Sciatic nerve (tissue), 2 donors: ENCODE measurements at regions not wholly inside any gene's neighbourhood (a gene's known extent, or its start where the extent isn't known, plus 50 kb on each side); places are given as distances from the start of the nearest gene placed in this dataset.

Experiments
- ATAC-seq: fragments of 200-7000 bp; cut with Tn5 transposase; one replicate; pipeline ENCODE4 v1.9.1; 2020; ENCODE audit warnings: mild to moderate bottlenecking, moderate library complexity
- DNase-seq: peaks from one replicate; pipeline ENCODE4 v3.0.0-alpha.2; 2020; ENCODE audit warnings: low spot score
- intact Hi-C: fragments of 100-400 bp; cut with DNase I; formaldehyde crosslinking; loops from one replicate; pipeline ENCODE4 v1.14.2; 2022
- donor health status: DM: no; HTN: no; CAD: no.
- donor health status: DM: no; HTN: no; CAD: no.

- intact Hi-C loops = no loop called here
- DNase-seq (no peak), ATAC-seq (no peak)
Observed at GRCh38 chr15:46441294-46442062, 806.6 kb downstream of the SQOR start.

DNA sequence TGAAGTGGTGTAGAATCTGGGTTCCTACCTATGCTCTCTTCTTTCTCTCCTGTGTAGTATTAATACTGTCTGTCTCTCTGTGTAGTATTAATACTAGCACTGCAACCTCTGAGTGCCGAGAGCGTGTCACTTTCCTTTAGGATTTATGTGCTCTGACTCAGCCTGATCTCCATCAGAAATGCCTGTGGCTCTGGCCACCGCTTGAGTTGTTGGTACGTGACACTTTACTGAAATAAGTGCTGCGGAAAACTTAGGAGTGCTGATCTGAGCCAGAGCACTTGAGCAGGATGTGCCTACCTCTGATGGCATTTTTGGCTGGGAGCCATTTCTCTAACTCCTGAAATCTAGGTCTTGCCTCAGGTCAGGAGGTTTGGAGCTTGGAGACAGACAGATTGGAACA, 807.4 kb downstream of the SQOR start:
- intact Hi-C loops = no loop called here
- DNase-seq = no peak

GRCh38 chr15:46442901-46443590, 808.2 kb downstream of the SQOR start:
- intact Hi-C loops = no loop called here
- ATAC-seq (no peak), DNase-seq (no peak)

More for the DNA sequence above, 807.4 kb downstream of the SQOR start:
- ATAC-seq = no peak

GRCh38 chr15:46450112-46450809, 815.4 kb downstream of the SQOR start:
- intact Hi-C loops = no loop called here
- no peak for DNase-seq
- no peak for ATAC-seq

DNA sequence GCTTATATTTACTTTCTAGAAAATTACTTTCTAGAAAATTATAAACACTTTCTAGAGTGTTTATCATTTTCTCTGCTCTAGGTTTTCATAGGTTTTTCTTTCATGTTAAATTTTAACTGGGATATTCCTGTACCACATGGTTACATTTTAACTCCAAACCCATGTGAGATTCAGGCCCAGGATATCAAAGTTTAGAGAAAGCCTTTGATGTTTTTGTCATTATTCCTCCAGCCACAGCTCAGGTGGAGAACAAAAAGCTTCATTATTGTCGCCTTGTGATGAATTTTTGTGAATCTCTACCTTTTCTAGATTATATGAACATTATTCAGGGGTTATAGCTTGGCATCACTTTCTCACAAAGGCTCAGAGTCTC, 816.0 kb downstream of the SQOR start:
- ATAC-seq (no peak), DNase-seq (no peak)
- intact Hi-C loops = no loop called here

GRCh38 chr15:46452297-46452820, 817.5 kb downstream of the SQOR start:
- ATAC-seq (no peak), DNase-seq (no peak)
- intact Hi-C loops = no loop called here

DNA sequence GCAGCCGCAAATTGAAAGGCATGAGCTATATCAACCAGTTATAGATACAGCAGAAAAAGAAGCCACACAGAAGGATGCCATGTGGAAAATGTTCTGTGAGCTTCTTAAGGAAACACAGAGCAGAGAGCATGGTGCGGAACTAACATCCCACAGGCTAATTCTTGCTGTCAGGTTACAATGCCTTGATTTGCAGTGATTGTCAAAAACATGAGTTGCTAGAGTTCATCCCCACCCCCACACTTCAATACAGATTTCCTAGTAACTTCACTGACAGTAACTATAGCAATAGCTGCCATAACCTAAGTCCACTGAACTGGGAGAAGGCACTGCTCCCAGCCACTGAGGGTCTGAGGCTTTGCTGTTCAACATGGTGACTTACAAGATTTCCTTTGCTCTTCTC, 821.6 kb downstream of the SQOR start:
- ATAC-seq = no peak
- DNase-seq = no peak
- intact Hi-C loops = no loop called here

GRCh38 chr15:46460431-46461094, 825.7 kb downstream of the SQOR start:
- ATAC-seq (no peak), DNase-seq (no peak)
- intact Hi-C loops = no loop called here

DNA sequence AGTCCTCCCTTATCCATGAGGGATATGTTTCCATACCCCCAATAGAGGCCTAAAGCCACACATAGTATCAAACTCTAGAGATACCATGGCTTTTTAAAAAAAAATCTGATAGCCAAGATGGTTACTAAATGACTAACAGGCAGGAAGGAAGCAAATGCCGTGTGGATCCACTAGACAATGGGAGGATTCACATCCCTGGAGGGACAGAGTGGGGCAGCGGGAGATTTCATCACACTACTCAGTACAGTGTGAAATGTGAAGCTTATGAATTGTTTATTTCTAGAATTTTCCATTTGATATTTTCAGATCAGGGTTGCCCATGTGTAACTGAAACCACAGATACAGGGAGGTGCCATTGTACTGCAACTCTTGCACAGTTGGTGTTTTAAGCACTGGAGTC, 826.6 kb downstream of the SQOR start:
- DNase-seq = no peak
- ATAC-seq = no peak
- intact Hi-C loops = no loop called here

DNA sequence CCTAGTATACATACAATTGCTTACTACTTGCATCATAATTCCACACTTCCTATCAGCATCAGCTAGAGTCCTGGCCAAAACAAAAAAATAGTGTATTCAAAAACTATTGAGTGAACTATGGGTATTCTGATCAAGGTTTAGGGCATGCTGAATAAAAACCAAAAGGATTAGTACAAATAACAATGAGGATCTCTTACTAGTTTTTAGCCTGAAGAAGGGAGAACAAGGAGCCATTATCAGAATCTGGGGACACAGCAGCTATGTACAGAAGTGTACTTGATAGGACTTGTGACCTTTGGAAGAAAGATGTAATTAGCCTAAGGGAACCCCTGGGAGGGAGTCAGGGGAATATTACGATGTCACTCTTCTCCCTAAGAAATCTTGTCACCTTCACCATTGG, 832.2 kb downstream of the SQOR start:
- ATAC-seq = no peak
- intact Hi-C loops = no loop called here
- no peak for DNase-seq

DNA sequence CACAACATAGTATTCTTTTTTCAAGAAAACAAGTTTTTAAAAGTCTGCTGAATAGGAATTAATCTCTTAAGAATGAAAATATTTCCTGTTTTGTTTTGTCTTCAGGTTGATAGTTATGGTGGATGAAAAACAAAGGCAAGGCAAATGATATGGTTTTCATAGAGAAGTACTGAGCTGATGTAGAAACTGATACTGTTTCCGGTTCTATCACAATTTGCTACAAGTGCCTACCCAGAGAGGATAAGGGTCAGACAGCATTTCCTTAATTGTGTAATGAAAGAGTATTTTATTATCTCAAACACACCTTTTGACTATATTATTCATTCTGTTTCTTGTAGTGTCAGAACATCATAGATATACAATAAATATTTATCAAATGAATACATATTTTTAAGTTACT, 836.3 kb downstream of the SQOR start:
- intact Hi-C loops = no loop called here
- DNase-seq (no peak), ATAC-seq (no peak)

DNA sequence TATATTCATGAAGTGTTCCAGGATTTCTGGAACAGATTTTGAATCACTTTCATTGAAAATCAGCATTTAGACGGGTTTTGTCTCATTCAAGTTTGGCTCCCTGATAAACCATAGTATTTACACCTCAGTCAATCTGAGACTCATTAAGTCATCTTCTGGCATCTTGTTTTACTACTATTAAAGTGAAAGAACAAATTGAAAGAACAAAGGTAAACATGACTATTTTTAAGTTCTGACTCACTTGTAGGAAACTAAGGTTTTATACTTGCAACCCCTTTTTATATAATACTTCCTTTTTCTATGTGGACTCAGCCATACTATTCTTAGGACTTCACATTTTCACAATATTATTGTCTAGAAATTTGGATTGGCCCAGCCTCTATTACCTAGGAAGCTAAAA, 854.4 kb downstream of the SQOR start:
- DNase-seq = no peak
- ATAC-seq = no peak
- intact Hi-C loops = no loop called here

DNA sequence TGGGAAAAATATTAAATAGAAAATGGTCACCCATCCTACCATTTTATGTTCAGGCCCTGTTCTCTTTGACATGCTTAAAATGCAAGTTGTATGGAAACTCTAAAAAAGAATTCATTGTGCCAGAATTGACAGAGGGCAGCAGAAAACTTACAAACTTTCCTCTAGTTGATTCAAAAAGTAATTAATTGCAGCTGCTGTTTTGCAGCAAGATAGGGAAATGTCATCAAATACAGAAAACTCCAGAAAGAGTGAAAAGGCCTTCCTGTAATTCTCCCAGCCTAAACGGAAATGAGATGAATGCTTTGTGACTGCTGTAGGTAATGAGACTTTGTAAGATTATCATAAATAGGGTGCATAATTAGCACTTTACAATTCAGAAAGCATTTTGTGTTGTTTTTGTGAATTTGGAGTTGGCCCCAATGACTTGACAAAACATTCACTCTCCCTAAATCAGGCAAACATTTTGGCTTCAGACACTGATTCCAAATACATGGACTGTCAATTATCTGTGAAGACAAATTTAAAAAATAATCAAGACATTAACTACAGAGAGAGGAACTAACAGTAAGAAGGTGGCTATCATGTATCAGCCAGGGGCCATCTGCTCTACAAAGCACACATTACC, 861.8 kb downstream of the SQOR start:
- DNase-seq = no peak
- no peak for ATAC-seq
- intact Hi-C loops = no loop called here

DNA sequence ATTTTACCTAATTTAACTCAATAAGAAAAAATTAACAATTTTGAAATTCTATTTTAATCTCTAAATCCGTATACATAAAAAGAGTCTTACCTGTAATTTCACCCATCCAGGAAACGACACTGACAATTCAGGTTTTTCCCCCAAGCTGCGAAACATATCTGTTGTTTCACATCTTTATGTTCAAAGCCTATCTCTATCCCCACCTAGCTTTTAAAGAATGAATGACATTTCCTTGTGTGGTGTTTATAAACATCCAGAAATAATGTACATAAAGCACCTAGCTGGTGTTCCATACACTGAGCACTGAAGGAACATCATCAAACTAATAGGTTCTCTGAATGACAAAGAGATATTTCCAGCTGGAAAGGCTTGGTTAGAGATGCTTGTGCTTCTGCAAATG, 867.8 kb downstream of the SQOR start:
- ATAC-seq = no peak
- intact Hi-C loops = no loop called here
- no peak for DNase-seq

DNA sequence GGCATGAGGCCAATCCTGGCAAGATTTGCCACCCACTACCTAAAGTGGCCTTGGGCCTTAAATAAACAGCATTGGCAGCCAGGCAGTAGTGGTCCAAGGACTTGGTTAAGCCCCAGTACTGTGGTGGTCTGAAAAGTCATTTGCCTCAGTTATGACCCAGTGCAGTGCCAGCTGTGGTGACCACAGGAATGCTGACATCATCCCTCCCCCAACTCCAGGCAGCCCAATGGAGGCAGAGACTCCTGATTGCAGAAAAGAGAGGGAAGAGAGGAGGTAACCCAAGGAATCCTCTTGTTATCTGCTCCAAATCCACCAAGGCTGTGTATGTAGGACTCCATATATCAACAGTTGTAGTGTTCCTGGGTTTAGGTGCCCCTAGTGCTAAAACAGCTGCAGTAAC, 883.6 kb downstream of the SQOR start:
- DNase-seq (no peak), ATAC-seq (no peak)
- intact Hi-C loops = no loop called here

DNA sequence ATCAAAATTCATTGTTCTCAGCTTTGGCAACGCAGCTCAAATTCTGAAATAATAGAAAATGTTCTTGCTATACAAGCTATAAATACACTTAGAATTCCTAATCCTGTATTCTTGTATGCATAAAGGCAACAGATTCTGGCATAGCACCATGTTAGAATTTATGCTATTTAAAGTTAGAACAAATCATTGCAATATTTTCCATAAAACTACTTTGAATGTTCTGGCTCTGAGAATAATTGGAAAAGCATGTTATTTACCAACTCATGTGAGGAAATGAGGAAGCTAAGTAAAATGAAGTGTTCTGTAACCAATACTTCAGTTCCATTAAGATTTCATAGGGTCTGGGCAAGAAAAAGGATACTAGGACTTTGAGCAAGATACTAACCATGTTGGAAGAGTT, 888.9 kb downstream of the SQOR start:
- intact Hi-C loops = no loop called here
- DNase-seq = no peak
- no peak for ATAC-seq

GRCh38 chr15:46525984-46526725, 891.3 kb downstream of the SQOR start:
- ATAC-seq = no peak
- intact Hi-C loops = no loop called here
- no peak for DNase-seq

DNA sequence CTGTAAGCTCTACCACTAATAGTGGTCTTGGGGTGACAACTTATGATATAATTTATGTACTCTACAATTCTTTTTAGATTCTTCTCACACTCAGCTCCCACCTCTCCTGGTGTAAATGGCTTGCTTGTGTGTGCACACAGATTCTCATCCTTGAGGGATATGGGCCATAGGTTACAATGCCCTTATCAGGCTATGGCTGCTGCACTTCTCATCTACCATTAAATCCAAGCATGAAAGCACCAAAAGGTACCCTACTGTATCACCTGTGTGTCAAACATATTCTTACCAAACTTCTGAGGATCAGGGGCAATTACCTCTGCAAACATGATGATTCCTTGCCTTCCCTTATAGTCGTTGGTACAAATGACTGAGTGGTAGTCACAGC, 891.9 kb downstream of the SQOR start:
- ATAC-seq = no peak
- intact Hi-C loops = no loop called here
- DNase-seq = no peak

DNA sequence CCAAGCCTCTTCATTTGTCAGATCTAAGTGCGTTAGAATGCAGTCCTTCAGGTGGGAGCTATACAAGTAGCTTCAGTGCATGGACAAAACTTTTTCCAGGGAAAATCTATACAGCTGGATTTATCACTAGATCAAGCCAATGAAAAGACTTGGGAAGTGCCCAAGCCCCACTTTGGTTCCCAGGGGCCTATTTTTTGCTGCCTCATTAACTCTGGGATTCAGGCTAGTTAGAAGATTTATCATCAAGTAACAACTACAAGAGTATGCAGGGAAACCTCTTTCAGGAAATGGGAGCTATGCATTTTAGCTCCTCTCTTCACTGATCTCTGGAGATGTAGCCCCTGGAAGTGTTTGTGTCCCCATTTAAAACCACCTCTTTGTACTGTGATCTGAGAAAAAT, 908.8 kb downstream of the SQOR start:
- DNase-seq (no peak), ATAC-seq (no peak)
- intact Hi-C loops = no loop called here
